ENCODE measurements at regions not wholly inside any gene's neighbourhood (a gene's known extent, or its start where the extent isn't known, plus 50 kb on each side); places are given as distances from the start of the nearest gene placed in this dataset.

GRCh38 chr2:159880729-159881128 is 82.7 kb upstream of the CD302 start:
- no peaks in the 10 kb centered on the region for H3K27me3 ChIP-seq (replicated peaks in 1 of 4; ENCODE audit: control extremely low read depth in 1 of 4, control insufficient read depth in 3 of 4, insufficient read depth in 4 of 4, low read length in 3 of 4)
- no peaks in the 10 kb centered on the region for H3K9me3 ChIP-seq (ENCODE audit: control extremely low read depth in 1 of 3, control insufficient read depth in 2 of 3, insufficient read depth in 1 of 3, low read length in 2 of 3)
- Mint-ChIP-seq H3K9me3 (ENCODE audit: insufficient read depth) (no peaks in the 10 kb centered on the region), H3K4me1 (peaks cover 24% of the 10 kb centered on the region), H3K27ac (no peak overlapping the region), H3K4me3 (no peak overlapping the region), H3K27me3 (no peaks in the 10 kb centered on the region)
- no peak overlapping the region for H3K9ac ChIP-seq (ENCODE audit: low read length)
- intact Hi-C loops (cut with micrococcal nuclease) = no loop called here
- H3K4me1 ChIP-seq (ENCODE audit: control insufficient read depth in 2 of 2, insufficient read depth in 2 of 2, low read length in 2 of 2) = peaks cover 0 to 11% of the 10 kb centered on the region in 2 donors
- ATAC-seq (ENCODE audit: low read depth) (no peak), DNase-seq (no peak)
- no peaks in the 10 kb centered on the region for H4K20me1 ChIP-seq (ENCODE audit: control insufficient read depth, insufficient read depth, low read length, poor library complexity, severe bottlenecking)
- no peak overlapping the region for H3K4me3 ChIP-seq (ENCODE audit: control extremely low read depth in 1 of 5, extremely low read depth in 1 of 5, insufficient read depth in 1 of 5, low read depth in 2 of 5, low read length in 4 of 5)
- no peak overlapping the region for H3K27ac ChIP-seq (ENCODE audit: low read length in 2 of 2)
- H2AFZ ChIP-seq (ENCODE audit: insufficient read depth, low read depth, low read length, poor library complexity, severe bottlenecking) = no peak overlapping the region
- WGBS (ENCODE audit: insufficient coverage) = 100% methylated on average over 3 of the region's 8 CpGs
- POLR2A ChIA-PET = no interaction called here
- H3K4me2 ChIP-seq (replicated peaks; ENCODE audit: low read depth, low read length, poor library complexity, severe bottlenecking) = no peak overlapping the region
- no peaks in the 10 kb centered on the region for H3K79me2 ChIP-seq (ENCODE audit: control insufficient read depth, insufficient read depth, low read length)
- TF ChIP-seq CTCF (IDR thresholded peaks at IDR 0.05) (no peak), EZH2 (IDR thresholded peaks at IDR 0.05; ENCODE audit: borderline replicate concordance, insufficient read depth, low read depth, low read length, poor library complexity, severe bottlenecking) (no peak)
- CTCF ChIA-PET = no interaction called here
- H3K36me3 ChIP-seq (replicated peaks in 1 of 2; ENCODE audit: control extremely low read depth in 1 of 2, control insufficient read depth in 1 of 2, extremely low read depth in 1 of 2, insufficient read depth in 2 of 2, low read length in 1 of 2) = peaks cover 21 to 69% of the 10 kb centered on the region in 2 experiments

GRCh38 chr2:159879051-159879604 is 81.1 kb upstream of the CD302 start:
- DNase-seq = peak; percentile 62
- Mint-ChIP-seq H3K27me3 (no peaks in the 10 kb centered on the region), H3K27ac (peak overlapping the region; percentile 84), H3K4me3 (peak overlapping the region; percentile 69), H3K9me3 (ENCODE audit: insufficient read depth) (no peaks in the 10 kb centered on the region), H3K4me1 (peaks cover 24% of the 10 kb centered on the region)
- no peak overlapping the region for H3K4me3 ChIP-seq (ENCODE audit: control extremely low read depth in 1 of 5, extremely low read depth in 1 of 5, insufficient read depth in 1 of 5, low read depth in 2 of 5, low read length in 4 of 5)
- no CpG with 5 or more reads among the region's 2 CpGs for WGBS (ENCODE audit: insufficient coverage)
- no peaks in the 10 kb centered on the region for H3K9me3 ChIP-seq (ENCODE audit: control extremely low read depth in 1 of 3, control insufficient read depth in 2 of 3, insufficient read depth in 1 of 3, low read length in 2 of 3)
- H4K20me1 ChIP-seq (ENCODE audit: control insufficient read depth, insufficient read depth, low read length, poor library complexity, severe bottlenecking) = no peaks in the 10 kb centered on the region
- no peaks in the 10 kb centered on the region for H3K27me3 ChIP-seq (replicated peaks in 1 of 4; ENCODE audit: control extremely low read depth in 1 of 4, control insufficient read depth in 3 of 4, insufficient read depth in 4 of 4, low read length in 3 of 4)
- no peak for TF ChIP-seq EZH2 (IDR thresholded peaks at IDR 0.05; ENCODE audit: borderline replicate concordance, insufficient read depth, low read depth, low read length, poor library complexity, severe bottlenecking)
- no peak for TF ChIP-seq CTCF (IDR thresholded peaks at IDR 0.05)
- no peak overlapping the region for H3K4me2 ChIP-seq (replicated peaks; ENCODE audit: low read depth, low read length, poor library complexity, severe bottlenecking)
- H2AFZ ChIP-seq (ENCODE audit: insufficient read depth, low read depth, low read length, poor library complexity, severe bottlenecking) = no peak overlapping the region
- ATAC-seq (ENCODE audit: low read depth) = peak; percentile 90
- POLR2A ChIA-PET = interaction anchor here (0.8 to 1.2 kb wide), 2 partner anchors 16 to 26 kb away, joined by 3 to 4 read pairs; partner anchors contain the start of gene LY75
- CTCF ChIA-PET = interaction anchor here (0.8 kb wide), 1 partner anchor 41 kb away, joined by 3 read pairs; no protein-coding TSS in a partner anchor
- peaks cover 0 to 11% of the 10 kb centered on the region in 2 donors for H3K4me1 ChIP-seq (ENCODE audit: control insufficient read depth in 2 of 2, insufficient read depth in 2 of 2, low read length in 2 of 2)
- intact Hi-C loops (cut with micrococcal nuclease) = loop anchor here (1.0 to 5.0 kb wide), 4 partner anchors 16 to 63 kb away; no protein-coding TSS in a partner anchor
- H3K27ac ChIP-seq (ENCODE audit: low read length in 2 of 2) = peak overlapping the region; percentile 59 to 61
- no peaks in the 10 kb centered on the region for H3K79me2 ChIP-seq (ENCODE audit: control insufficient read depth, insufficient read depth, low read length)
- no peak overlapping the region for H3K9ac ChIP-seq (ENCODE audit: low read length)
- peaks cover 13 to 61% of the 10 kb centered on the region in 2 experiments for H3K36me3 ChIP-seq (replicated peaks in 1 of 2; ENCODE audit: control extremely low read depth in 1 of 2, control insufficient read depth in 1 of 2, extremely low read depth in 1 of 2, insufficient read depth in 2 of 2, low read length in 1 of 2)

Measured in B cell (primary cell).